GM18907 (cell line): ENCODE measurements at regions not wholly inside any gene's neighbourhood (a gene's known extent, or its start where the extent isn't known, plus 50 kb on each side); places are given as distances from the start of the nearest gene placed in this dataset.
"Not testable (repeated sequence)": the region's sequence is repeated elsewhere in the genome, so short reads cannot be mapped to it uniquely, and the experiment has no call there.

Experiments used
- ATAC-seq: cut with Tn5 transposase; IDR thresholded peaks from one replicate; pipeline ENCODE4 v1.9.1; 2021; ENCODE audit warnings: mild to moderate bottlenecking, moderate library complexity; ENCODE audit not compliant: unreplicated experiment

DNA sequence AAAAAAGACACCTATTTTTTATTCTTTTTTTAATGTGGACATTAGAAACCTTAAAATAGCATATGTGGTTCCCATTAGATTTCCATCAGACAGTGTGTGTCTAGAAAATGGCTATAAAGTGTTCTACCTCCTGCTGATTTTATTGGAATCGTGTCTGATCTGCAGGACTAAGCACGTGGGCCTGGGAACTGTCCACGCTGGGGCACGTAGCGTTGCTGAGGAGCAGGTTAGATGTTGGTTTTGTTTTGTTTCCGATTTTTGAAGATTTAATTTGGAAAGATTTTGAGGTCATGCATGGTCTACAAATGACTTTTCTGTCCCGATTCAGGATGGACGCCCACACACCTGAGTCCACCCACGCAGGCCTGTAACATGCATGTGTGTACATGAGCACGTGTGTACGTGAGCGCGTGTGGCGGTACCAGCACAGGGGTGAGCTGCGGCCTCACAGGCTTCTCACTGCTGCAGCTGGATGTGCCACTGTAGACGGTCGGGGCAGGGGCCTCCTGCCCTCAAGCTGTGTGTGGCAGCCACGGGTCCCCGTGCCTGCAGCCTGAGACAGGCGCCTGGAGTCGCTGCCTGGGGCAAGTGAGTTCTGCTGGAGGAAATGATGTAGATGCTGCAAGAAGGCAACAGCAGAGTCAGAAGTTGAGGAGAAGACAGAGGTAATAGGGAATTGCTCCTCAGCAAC, 99.7 kb upstream of the CTDP1 start:
- ATAC-seq = no peak

DNA sequence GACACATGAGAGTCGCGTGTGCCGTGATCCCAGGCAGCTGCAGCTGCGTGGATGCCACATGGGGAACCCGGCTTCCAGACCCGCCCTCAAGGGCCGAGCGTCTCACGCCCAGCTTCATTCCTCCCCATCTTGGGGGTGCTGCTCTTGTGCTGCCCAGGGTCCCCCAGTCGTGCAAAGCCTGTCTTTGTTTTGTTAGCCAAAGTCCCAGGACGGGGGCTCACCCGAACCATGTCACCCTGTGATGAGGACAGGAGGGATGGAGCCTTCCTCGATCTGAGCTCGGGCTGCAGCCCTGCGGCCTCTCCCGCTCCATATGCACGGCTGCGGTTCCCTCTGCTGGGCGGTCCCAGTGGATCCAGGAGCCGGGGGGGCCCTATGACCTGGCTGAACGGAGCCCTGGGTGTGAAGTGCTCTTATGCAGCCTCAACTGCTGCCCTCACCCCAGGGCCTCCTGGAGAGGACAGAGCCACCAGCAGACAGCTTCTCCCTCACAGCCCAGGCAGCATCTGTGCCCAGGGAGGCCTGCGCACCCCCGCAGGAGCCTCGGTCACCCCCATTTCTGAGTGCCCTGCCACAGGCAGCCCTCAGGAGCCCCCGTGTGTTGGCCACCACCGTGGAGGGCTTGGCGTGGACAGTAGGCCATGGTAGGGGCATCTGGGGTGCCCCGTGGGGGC, 99.0 kb upstream of the CTDP1 start:
- ATAC-seq = no peak

DNA sequence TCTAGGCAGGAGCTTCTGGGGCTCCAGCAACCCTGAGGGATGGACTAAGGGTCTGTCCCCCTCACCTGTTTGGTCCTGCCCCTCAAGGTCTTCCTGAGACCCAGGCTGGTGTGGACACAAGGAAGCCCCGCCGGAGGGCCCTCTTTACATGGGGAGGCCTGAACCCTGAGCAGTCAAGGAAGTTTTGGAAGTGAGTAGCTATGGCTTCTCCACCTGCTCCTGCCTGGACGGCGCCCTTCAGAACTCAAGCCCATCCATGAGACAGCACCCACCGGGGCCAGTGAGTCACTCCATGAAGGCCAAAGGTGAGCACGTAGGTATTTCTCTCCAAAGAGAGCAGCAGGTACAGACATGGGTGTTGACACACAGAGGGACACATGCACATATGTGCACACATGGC, 98.2 kb upstream of the CTDP1 start:
- no peak for ATAC-seq

DNA sequence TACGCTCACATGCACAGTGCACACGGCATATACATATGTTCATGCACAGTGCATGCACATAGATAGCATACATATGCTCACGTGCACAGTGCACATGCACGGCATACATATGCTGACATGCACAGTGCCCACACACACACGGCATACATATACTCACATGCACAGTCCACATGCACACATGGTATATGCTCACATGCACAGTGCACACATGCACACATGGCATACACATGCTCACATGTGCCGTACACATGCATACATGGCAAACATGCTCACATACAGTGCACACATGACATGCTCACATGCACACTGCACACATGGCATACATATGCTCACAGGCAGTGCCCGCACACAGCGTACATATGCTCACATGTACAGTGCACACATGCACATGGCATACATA, 97.7 kb upstream of the CTDP1 start:
- ATAC-seq = no peak

DNA sequence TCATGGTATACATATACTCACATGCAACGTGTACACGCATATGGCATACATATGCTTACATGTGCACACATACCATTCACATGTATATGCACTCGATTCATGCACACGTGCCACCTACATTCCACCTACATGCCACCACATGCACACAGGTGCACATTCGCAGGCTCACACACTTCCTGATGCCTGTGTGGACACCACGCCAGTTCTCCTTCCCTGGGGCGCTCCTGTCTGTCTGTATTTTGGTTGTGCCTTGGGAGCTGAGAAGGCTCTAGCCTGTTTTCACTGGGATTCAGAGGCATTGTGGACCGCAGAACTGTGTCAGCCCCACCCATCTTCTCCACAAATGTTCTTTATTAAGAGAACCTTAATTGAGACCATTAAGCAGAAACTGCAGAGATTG, 96.6 kb upstream of the CTDP1 start:
- ATAC-seq = no peak

DNA sequence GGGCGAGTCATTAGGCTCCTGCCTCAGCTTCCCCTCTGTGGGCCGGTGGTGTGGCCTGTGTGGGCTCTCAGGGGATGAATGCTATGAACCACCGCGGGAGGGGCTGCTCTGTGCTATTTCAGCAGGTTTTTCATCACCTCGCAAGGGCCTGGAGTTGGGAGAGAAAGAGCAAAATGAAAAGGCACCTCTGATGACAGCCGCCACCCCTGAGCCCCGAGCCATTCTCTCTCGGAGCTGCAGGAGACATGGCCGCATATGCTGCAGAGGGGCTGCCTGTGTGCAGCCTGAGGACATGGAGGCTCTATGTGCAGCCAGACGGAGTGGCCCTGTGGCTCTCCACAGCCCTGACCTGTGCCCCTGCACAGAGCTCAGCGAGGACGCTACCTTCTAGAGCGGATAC, 96.2 kb upstream of the CTDP1 start:
- no peak for ATAC-seq

DNA sequence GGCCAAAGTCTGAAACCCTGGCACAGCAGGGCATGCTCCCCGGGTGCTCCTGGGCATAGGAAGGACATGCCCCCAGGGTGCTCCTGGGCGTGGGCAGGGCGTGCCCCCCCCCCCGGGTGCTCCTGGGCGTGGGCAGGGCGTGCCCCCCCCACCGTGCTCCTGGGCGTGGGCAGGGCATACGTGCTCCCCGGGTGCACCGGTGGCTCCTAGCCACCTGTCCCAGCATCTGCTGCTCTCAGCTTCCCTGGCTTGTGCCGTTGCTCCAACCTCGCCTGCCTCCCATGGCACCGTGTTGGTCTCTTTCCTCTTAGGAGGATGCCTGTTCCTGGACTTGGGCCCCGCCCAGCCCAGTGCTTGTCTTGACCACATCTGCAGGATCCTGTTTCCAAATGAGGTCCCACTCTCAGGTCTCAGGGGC, 95.6 kb upstream of the CTDP1 start:
- ATAC-seq = no peak

DNA sequence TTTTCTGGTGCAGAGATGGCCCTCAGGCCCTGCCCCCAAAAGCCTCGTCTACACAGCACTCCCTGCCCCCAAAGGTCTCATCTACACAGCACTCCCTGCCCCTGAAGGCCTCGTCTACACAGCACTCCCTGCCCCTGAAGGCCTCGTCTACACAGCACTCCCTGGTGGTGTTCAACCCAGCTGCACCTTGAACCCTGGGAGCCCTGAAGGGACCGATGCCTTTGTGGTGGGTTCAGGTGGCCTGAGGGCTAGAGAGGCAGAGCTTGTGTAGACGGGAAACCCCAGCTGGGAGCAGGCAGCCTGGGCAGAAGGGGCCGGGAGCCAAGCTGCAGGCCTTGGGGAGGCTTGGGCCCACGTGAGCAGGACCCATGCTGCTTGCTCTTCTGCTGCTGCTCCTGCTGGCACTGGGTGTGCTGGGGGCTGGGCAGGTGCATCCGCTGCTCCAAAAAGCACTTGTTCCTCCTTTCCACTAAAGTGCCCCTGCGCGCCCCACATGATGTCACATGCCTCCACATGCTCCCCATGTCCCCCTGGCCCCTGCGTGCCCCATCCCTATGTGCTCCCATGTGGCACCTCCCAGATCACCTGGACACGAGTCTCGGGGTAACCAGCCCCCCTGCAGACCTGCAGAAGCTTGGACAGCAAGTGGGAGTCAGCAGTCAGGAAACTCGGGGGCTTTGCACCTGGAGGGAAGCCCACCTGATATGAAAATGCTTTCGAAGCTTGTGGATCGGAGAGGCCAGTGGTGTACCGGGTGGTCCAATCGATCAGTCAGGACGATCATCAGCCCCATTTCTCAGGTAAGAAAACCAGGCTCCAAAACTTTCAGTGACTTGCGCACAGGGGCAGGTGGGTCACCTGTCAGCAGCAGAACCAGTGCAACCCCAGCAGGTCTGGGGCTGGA, 94.9 kb upstream of the CTDP1 start:
- ATAC-seq = no peak

DNA sequence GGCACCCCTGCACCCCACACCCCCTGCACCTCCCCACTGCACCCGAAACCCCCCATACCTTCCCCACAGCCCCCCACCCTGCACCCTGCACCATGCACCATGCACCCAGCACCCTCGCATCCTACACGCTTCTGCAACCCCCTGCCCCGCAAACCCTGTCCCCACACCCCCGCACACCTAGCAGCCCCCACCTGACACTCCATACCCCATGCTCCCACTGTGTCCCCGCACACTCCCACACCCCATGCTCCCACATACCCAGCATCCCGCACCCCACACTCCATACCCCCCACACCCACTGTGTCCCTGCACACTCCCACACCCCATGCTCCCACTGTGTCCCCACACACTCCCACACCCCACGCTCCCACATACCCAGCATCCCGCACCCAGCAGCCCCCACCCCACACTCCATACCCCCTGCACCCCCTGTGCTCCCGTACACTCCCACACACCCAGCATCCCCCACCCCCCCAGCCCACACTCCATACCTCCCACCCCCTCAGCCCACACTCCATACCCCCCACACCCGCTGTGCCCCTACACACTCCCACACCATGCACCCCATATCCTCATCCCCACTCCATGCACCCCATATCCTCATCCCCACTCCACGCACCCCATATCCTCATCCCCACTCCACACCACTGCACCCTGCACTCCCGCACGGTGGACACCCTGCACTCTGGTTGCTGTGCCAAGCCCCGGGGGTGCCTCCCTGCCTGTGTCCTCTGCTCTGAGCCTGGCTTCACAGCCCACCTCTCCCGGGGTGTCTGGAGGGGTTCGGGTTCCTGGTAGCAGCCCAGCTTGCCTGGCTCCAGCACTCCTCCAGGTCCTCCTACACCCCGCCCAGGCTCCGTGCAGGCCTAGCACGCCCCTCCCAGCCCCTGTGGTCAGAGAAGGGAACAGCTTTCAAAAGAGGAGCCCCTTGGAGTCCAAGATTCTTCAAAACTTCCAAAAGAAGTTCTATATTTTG, 93.9 kb upstream of the CTDP1 start:
- no peak for ATAC-seq

DNA sequence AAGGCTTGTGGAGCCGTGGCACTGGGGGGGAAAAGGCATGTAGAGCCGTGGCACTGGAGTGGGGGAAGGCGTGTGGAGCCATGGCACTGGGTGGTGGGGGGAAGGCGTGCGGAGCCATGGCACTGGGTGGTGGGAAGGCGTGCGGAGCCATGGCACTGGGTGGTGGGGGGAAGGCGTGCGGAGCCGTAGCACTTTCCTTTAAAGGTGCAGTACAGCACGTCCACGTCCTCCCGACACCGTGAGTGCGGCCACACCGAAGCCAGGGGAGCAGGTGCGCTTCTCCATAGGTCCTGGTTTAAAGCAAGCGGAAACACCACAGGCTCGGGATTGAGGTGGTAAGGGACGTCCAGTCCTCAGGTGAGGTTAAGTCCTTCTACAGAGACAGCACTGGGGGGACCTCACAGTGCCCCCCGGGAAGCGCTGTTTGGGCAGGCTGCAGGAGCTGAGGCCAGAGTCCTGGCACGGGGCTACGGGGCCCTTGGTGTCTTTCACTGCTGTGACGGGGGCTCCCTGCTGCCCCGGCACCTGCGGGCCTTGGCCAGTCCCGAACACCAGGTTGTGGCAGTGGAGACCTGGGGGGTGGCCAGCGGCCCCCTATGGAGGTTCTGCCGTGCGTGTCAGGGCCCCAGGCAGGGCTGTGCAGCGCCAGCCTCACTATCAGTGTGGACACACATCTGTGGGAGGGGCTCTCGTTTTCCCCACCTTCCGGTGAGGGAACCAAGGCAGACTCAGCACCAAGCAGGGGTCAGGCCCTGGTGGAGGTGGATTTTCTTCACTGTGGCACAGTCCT, 93.0 kb upstream of the CTDP1 start:
- ATAC-seq = no peak

DNA sequence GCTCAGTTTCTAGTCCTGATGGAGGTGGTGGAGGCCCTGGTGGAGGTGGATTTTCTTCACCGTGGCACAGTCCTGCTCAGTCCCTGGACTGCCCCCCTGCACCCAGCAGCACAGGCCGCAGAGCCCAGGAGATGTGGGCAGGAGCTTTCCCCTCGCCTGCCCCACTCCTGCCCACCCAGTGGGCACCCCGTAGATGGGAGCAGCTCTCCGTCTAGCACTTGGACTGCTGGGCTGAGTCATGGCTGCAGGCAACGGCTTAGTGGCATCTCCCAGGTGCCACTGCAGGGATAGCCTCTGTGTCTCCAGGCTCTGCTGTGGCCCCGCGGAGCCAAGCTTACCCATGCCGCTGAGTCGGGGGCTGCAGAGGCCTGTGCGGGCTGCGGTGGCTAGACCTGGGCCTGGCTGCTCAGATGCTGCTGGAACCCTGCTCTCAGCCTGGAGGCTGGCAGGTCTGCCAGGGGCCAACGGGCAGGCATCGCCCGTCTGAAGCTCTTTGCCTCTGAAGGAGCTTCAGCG, 92.3 kb upstream of the CTDP1 start:
- no peak for ATAC-seq

DNA sequence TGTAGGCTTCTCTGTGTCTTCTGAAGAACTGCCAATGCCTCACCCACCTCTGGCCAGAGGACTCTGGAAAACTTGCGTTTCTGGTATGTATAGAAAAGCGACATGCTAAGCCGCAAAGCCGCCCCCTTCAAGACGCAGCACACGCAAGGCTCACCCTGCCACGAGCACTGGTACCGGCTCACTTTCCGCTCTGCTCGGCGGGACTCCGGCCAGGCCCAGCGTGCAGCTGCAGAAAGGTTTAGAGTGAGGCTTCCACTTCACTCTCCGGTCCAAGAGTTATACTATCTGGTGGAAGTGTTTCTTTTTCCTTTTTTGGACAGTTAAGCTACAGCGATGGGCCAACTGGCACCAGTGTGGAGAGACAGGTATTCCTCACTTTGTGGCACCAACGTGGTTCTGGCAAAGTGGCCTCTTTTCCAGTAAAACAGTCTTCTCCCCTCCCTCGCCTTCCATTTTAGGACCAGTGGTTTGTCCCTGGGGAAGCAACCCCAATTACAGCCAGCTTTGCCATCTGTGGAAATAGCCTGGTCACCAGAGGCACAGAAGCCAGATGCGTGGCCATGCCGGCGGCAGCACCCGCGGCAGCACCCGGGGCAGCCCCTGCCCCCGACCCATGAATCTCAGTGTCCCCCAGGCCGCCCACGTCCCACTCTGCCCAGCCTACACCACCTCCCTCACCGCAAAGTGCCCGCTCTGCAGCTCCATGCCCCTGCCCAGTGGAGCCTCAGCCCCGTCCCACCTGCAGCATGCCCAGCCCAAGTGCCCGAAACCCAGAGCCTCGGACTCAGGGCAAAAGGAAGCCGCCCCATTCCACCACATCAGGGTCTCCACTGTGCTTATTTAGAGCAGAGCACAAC, 91.6 kb upstream of the CTDP1 start:
- ATAC-seq = no peak

DNA sequence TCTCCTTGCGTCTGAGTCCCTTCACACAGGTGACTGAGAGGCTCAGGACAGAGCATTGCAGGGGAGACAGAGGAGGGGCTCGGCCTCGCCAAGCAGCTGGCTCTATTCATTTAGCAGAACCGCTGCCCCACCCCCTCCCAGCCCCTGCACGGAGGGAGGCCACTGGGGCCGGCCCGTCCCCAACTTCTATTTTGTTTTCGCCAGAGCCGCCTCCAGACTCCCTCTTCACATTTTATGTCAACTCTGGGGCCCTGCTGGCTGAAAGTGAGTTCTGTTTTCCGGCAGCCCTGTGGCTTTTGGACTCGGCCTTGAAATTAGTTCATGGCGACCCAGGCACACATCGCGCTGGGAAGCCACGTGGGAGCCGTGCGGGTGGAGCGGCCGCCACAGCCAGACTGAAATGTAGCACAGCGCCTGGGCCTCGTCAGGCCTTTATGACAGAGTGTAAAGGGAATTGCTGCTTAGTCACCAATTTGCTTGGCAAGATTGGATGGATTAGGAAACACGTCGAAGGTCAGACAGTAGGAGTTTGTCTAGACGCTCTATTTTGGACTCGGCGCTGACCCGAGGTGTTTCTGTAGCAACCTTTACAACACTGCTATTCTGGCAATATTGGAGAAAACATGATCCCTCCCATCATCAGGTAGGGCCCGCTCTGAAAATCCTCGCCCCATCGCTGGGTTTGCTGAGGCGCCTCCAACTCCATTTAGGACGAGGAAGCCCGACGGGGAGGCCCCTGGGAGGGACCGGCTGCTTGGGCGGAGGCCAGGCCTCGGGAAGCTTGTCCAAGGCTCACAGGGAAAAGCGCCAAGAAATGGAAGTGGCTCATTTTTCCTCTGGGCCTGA, 90.7 kb upstream of the CTDP1 start:
- ATAC-seq = no peak

DNA sequence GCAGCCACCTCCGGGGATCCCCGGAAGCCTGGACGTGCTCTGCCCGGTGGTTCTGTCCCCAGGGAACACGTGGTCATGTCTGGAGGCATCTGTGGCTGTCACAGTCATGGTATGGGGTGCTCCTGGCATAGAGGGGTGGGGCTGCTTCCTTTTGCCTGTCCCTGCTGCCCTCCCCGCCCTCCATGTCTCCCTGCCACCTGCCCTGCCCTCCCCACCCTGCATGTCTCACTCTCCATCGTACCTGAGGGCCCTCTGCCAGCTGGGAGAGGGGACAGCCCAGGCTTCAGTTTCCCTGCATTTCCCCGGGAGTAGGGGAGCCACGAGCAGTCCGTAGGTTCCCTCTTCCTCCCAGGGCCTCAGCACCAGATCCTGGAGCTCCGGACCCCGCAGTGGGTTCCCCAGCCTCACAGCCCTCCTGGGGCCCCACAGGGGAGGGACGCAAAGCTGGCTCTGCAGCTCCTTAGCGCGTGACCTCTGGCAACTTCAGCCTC, 90.0 kb upstream of the CTDP1 start:
- no peak for ATAC-seq

DNA sequence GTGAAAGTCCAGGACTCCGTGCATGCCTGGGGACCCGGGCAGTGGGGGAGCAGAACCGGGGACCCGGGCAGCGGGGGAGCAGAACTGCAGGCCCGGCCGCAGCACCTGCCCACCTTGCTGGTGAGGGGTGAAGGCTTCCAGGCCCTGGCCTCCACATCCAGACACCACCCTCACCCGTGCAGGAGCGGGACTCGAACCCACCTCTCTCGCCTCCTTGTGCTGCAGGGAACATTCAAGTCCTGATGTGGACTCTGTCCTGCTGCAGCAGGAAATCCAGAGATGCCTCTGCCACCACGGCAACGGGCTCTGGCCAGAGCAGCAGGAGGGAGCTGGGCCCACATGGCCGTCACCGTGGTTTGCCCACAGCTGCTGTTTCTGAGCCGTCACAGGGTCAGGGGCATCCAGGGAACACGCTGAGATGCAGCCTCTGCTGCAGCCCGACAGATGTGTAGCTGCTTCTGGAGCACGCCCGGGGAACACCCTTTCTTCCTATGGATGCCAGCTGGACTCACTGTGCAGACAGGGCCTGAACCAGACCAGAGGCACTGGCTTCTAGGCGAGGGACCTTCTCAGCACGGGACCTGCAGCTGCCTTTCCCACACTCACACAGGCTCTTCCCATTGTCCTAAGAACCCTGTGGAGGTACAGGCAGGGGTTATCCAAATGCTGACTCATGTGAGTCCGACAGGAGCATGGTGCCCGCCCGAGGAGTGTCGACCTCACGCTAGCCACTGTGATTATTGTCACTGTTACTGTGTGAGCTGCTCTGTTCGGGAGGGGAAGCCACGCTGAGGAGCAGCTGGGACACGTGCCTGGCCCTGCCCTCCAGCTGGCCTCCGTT, 89.2 kb upstream of the CTDP1 start:
- no peak for ATAC-seq

DNA sequence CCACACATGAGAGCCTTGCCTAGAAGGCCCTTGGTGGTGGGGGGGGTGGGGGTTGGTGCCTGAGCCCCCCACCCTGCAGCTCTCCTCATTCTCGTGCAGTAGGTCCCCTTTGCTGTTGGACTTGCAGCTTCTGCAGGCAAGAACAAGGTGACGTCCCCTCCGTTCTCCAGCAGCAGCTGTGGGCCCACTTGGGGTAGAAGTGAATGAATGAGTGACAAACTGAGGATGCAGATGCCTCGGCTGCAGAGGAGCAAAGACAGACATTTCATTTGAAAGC, 88.6 kb upstream of the CTDP1 start:
- ATAC-seq = no peak

DNA sequence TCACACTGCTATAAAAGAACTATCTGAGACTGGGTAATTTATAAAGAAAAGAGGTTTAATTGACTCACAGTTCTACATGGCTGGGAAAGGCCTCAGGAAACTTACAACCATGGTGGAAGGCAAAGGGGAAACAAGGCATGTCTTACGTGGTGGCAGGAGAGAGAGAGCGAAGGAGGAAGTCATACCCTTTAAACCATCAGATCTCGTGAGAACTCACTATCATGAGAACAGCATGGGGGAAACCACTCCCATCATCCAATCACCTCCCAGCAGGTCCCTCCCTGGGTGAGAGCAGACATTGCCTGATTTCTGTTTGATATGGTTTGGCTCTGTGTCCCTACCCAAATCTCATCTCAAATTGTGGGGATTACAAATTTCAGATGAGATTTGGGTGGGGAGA, 86.9 kb upstream of the CTDP1 start:
- not testable (repeated sequence) for ATAC-seq
